Caco-2 (cell line): ENCODE measurements at regions not wholly inside any gene's neighbourhood (a gene's known extent, or its start where the extent isn't known, plus 50 kb on each side); places are given as distances from the start of the nearest gene placed in this dataset.

Source experiments
- BruUV-seq: library from RNA; stranded (reverse); fragments of 400-500 nt; replicated peaks from 2 replicates; lab custom pipeline; 2021; lab: Mats Ljungman, UMichigan
- CTCF ChIA-PET: fragments of 300-600 bp; sonication (Branson Sonifier 250); formaldehyde crosslinking; loops from one replicate; lab custom pipeline; 2022; ENCODE audit warnings: antibody characterized with exemption; lab: Charles Lee
- POLR2A ChIA-PET: fragments of 300-600 bp; sonication (Branson Sonifier 250); formaldehyde crosslinking; loops from one replicate; lab custom pipeline; 2022; ENCODE audit warnings: antibody characterized with exemption; lab: Charles Lee
- DNase-seq, 2 experiments: peaks; one replicate each; pipeline versions ENCODE4 v3.0.0 to v3.0.0-alpha.2; 2020 to 2022
- H3K27me3 ChIP-seq: replicated peaks from 2 replicates; pipeline ENCODE4 v1.6.0; 2011; ENCODE audit warnings: low read length; ENCODE audit not compliant: control insufficient read depth, insufficient read depth
- H3K36me3 ChIP-seq: 2 replicates; pipeline ENCODE4 v1.5.1; 2011; ENCODE audit warnings: low read length; ENCODE audit not compliant: control insufficient read depth, insufficient read depth
- H3K4me1 ChIP-seq: fragments of 250-450 bp; sonication (Bioruptor Pico); 2 replicates; pipeline ENCODE4 v1.5.1; 2020; ENCODE audit warnings: mild to moderate bottlenecking
- H3K4me3 ChIP-seq: 2 replicates; pipeline ENCODE4 v1.5.1; 2011; ENCODE audit warnings: low read depth, mild to moderate bottlenecking, control low read depth, low read length
- H3K9me3 ChIP-seq: fragments of 250-450 bp; sonication (Bioruptor Pico); 2 replicates; pipeline ENCODE4 v1.5.1; 2020; ENCODE audit warnings: mild to moderate bottlenecking, moderate library complexity
- H3K27ac Mint-ChIP-seq: one replicate; pipeline ENCODE4 v1.8.0; 2022; ENCODE audit warnings: mixed read lengths; ENCODE audit not compliant: unreplicated experiment
- H3K27me3 Mint-ChIP-seq: one replicate; pipeline ENCODE4 v1.8.0; 2022; ENCODE audit warnings: mixed read lengths; ENCODE audit not compliant: insufficient read depth, unreplicated experiment
- H3K36me3 Mint-ChIP-seq: one replicate; pipeline ENCODE4 v1.8.0; 2022; ENCODE audit warnings: mild to moderate bottlenecking, mixed read lengths; ENCODE audit not compliant: insufficient read depth, unreplicated experiment
- H3K4me1 Mint-ChIP-seq: one replicate; pipeline ENCODE4 v1.8.0; 2022; ENCODE audit warnings: low read depth, mixed read lengths; ENCODE audit not compliant: unreplicated experiment
- H3K4me3 Mint-ChIP-seq: one replicate; pipeline ENCODE4 v1.8.0; 2022; ENCODE audit warnings: mild to moderate bottlenecking, moderate library complexity, mixed read lengths; ENCODE audit not compliant: unreplicated experiment
- H3K9me3 Mint-ChIP-seq: one replicate; pipeline ENCODE4 v1.8.0; 2022; ENCODE audit warnings: mixed read lengths; ENCODE audit not compliant: unreplicated experiment
- intact Hi-C: fragments of 100-400 bp; cut with micrococcal nuclease; formaldehyde crosslinking; loops from one replicate; pipeline ENCODE4 v1.10.0; 2022; ENCODE audit not compliant: unreplicated experiment
- TF ChIP-seq, protein P1 (sequence below), 2 experiments: fragments of 200-600 bp in 1 of 2; IDR thresholded peaks; 1 replicate in 1 of 2; 2 replicates in 1 of 2; pipeline versions ENCODE4 v1.5.1 to v1.8.0; 2011 to 2022; ENCODE audit warnings: antibody characterized with exemption in 1 of 2, control low read depth in 1 of 2, inconsistent platforms in 1 of 2, low read depth in 1 of 2, low read length in 1 of 2, mild to moderate bottlenecking in 1 of 2, moderate library complexity in 1 of 2; ENCODE audit not compliant: insufficient read depth in 1 of 2, severe bottlenecking in 1 of 2, unreplicated experiment in 1 of 2

DNA sequence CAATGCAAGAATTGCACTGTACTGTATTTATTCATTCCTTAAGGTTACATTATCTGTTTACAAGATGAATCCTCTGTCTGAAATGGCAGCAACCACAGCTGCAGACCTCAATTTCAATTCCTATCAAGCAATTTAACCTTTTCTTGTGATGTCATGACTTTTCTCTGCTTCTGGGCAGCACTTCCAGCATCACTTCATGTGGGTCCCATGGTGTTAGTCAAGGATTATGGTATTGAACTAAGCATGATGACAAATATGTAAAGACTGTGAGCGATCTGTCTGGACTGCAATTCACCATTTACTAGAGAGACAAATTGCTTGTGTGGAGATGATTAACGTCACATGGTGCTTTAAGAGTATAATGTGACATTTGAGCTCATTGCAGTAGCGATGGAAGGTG lies 90.5 kb upstream of the CCN2 start:
- H3K36me3 Mint-ChIP-seq, result peaks cover 4% of the 10 kb centered on the region
- no peaks in the 10 kb centered on the region for H3K27me3 ChIP-seq
- H3K27me3 Mint-ChIP-seq, result no peaks in the 10 kb centered on the region
- ChIA-PET CTCF (no interaction called here), POLR2A (no interaction called here)
- H3K4me3 ChIP-seq, result no peak overlapping the region
- TF ChIP-seq, protein P1, sequence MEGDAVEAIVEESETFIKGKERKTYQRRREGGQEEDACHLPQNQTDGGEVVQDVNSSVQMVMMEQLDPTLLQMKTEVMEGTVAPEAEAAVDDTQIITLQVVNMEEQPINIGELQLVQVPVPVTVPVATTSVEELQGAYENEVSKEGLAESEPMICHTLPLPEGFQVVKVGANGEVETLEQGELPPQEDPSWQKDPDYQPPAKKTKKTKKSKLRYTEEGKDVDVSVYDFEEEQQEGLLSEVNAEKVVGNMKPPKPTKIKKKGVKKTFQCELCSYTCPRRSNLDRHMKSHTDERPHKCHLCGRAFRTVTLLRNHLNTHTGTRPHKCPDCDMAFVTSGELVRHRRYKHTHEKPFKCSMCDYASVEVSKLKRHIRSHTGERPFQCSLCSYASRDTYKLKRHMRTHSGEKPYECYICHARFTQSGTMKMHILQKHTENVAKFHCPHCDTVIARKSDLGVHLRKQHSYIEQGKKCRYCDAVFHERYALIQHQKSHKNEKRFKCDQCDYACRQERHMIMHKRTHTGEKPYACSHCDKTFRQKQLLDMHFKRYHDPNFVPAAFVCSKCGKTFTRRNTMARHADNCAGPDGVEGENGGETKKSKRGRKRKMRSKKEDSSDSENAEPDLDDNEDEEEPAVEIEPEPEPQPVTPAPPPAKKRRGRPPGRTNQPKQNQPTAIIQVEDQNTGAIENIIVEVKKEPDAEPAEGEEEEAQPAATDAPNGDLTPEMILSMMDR (IDR thresholded peaks at IDR 0.05; ENCODE audit: insufficient read depth in 1 of 2, low read depth in 1 of 2, low read length in 1 of 2, severe bottlenecking in 1 of 2, unreplicated experiment in 1 of 2), result no peak
- H3K4me1 Mint-ChIP-seq, result no peaks in the 10 kb centered on the region
- no peak overlapping the region for H3K27ac Mint-ChIP-seq
- H3K9me3 ChIP-seq, result no peaks in the 10 kb centered on the region
- no peaks in the 10 kb centered on the region for H3K36me3 ChIP-seq
- no TSS peak for BruUV-seq
- intact Hi-C loops, result no loop called here
- DNase-seq, result no peak
- no peaks in the 10 kb centered on the region for H3K9me3 Mint-ChIP-seq
- no peaks in the 10 kb centered on the region for H3K4me1 ChIP-seq
- H3K4me3 Mint-ChIP-seq, result no peak overlapping the region

DNA sequence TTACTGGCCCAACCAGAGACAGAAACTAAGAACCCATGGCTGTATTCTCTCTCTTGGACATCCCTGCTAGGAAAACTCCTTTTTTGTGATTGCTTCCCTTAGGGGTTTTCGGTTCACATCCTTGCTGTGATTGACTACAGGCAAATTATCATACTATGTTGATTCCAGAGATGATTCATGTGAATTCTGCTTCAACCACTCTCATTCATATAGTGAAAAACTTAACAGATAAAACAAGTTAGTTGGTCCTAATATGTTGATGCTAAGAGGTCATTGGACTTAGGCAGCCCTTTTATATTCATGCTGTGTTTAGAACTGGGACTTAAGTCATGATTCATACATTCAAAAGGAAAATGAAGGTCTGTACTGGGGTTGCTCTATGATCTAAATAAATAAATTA lies 76.9 kb upstream of the CCN2 start:
- ChIA-PET CTCF (no interaction called here), POLR2A (interaction anchor here (0.5 kb wide), 1 partner anchor 77 kb away, joined by 6 read pairs; the partner anchor contains the start of gene CCN2)
- TF ChIP-seq, protein P1 (IDR thresholded peaks at IDR 0.05; ENCODE audit: insufficient read depth in 1 of 2, low read depth in 1 of 2, low read length in 1 of 2, severe bottlenecking in 1 of 2, unreplicated experiment in 1 of 2), result no peak
- no peaks in the 10 kb centered on the region for H3K27me3 Mint-ChIP-seq
- intact Hi-C loops, result no loop called here
- no TSS peak for BruUV-seq
- H3K27ac Mint-ChIP-seq, result no peak overlapping the region
- H3K36me3 ChIP-seq, result no peaks in the 10 kb centered on the region
- H3K4me1 ChIP-seq, result peaks cover under 1% of the 10 kb centered on the region; the same call in 1 of the 2 replicates
- H3K27me3 ChIP-seq, result no peaks in the 10 kb centered on the region
- H3K9me3 ChIP-seq, result 0 out of 2 replicates have a peak, but pooled peaks cover 2% of the 10 kb centered on the region
- no peaks in the 10 kb centered on the region for H3K9me3 Mint-ChIP-seq
- H3K36me3 Mint-ChIP-seq, result no peaks in the 10 kb centered on the region
- H3K4me3 ChIP-seq, result no peak overlapping the region
- H3K4me1 Mint-ChIP-seq, result peaks cover 9% of the 10 kb centered on the region
- H3K4me3 Mint-ChIP-seq, result no peak overlapping the region
- no peak for DNase-seq

DNA sequence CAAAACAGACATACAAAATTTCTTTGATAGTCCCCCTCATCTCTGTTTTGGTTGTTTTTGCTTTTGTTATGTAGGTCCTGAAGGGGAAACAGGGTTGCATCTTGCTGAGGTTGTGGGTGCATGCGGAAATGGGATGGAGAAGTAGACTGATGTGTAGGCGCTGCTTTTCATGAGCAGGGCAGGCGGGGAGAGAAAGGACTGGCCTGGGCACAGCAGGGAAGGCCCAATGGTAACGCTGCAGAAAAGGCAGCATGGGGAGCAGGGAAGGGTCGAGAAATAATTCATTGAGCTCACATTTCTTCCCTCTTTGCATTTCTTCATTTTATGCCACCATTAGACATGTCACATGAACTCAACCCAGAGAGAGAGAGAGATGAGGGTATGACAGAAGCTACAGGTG lies 74.3 kb upstream of the CCN2 start:
- CTCF ChIA-PET, result no interaction called here
- H3K36me3 ChIP-seq, result no peaks in the 10 kb centered on the region
- no peak for DNase-seq

More for the DNA sequence above, 74.3 kb upstream of the CCN2 start:
- Histone ChIP-seq H3K4me1 (peaks cover 26% of the 10 kb centered on the region), H3K27me3 (no peaks in the 10 kb centered on the region), H3K4me3 (no peak overlapping the region), H3K9me3 (0 out of 2 replicates have a peak, but pooled peaks cover 5% of the 10 kb centered on the region)
- no TSS peak for BruUV-seq
- Mint-ChIP-seq H3K4me1 (peaks cover 18% of the 10 kb centered on the region), H3K27ac (peak overlapping the region; percentile 64), H3K4me3 (no peak overlapping the region), H3K9me3 (no peaks in the 10 kb centered on the region), H3K36me3 (no peaks in the 10 kb centered on the region), H3K27me3 (no peaks in the 10 kb centered on the region)
- POLR2A ChIA-PET, result no interaction called here
- TF ChIP-seq, protein P1 (IDR thresholded peaks at IDR 0.05; ENCODE audit: insufficient read depth in 1 of 2, low read depth in 1 of 2, low read length in 1 of 2, severe bottlenecking in 1 of 2, unreplicated experiment in 1 of 2), result no peak
- intact Hi-C loops, result no loop called here
